Stomach (tissue), 8 donors: ENCODE measurements at regions not wholly inside any gene's neighbourhood (a gene's known extent, or its start where the extent isn't known, plus 50 kb on each side); places are given as distances from the start of the nearest gene placed in this dataset.

ENCODE experiments used
- DNase-seq, 2 donors: peaks; one replicate each; pipeline versions ENCODE4 v3.0.0 to v3.0.0-alpha.2; 2013 to 2019
- H3K27ac ChIP-seq, 5 donors: fragments of 200-600 bp in 4 of 5; sonication (generic) in 4 of 5; one replicate each; pipeline ENCODE4 v1.5.1; 2013 to 2019; ENCODE audit warnings: mild to moderate bottlenecking in 1 of 5, moderate library complexity in 1 of 5
- H3K27me3 ChIP-seq, 3 donors: fragments of 200-600 bp; sonication (generic); one replicate each; pipeline ENCODE4 v1.5.1; 2017 to 2019; ENCODE audit warnings: mixed run types in 1 of 3
- H3K36me3 ChIP-seq, 4 donors: fragments of 200-600 bp; sonication (generic); 1 replicate in 3 of 4; 2 replicates in 1 of 4; pipeline ENCODE4 v1.5.1; 2016 to 2019
- H3K4me1 ChIP-seq, 4 donors: fragments of 200-600 bp; sonication (generic); one replicate each; pipeline ENCODE4 v1.5.1; 2016 to 2019
- H3K4me3 ChIP-seq, 4 donors: fragments of 200-600 bp; sonication (generic) in 3 of 4; one replicate each; pipeline ENCODE4 v1.5.1; 2016 to 2019; ENCODE audit warnings: mild to moderate bottlenecking in 1 of 4
- H3K9me3 ChIP-seq, 4 donors: fragments of 200-600 bp; sonication (generic); one replicate each; pipeline ENCODE4 v1.5.1; 2016 to 2019
- CTCF ChIP-seq, 7 experiments: fragments of 450-650 bp in 4 of 7; fragments of 200-600 bp in 3 of 7; sonication (generic) in 3 of 7; IDR thresholded peaks; one replicate each; pipeline ENCODE4 v1.5.1; 2016 to 2019; ENCODE audit warnings: antibody characterized with exemption in 7 of 7, control low read depth in 2 of 7, mild to moderate bottlenecking in 1 of 7
- EP300 ChIP-seq: sonication (generic); formaldehyde crosslinking; IDR thresholded peaks from one replicate; pipeline ENCODE4 v1.6.1; 2017; ENCODE audit warnings: antibody characterized with exemption
- POLR2A ChIP-seq, 4 donors: fragments of 450-650 bp; IDR thresholded peaks; one replicate each; pipeline ENCODE4 v1.6.1; 2016; ENCODE audit warnings: antibody characterized with exemption in 4 of 4, control low read depth in 2 of 4, mild to moderate bottlenecking in 1 of 4, moderate library complexity in 1 of 4
- POLR2AphosphoS5 ChIP-seq, 3 donors: sonication (generic); formaldehyde crosslinking; IDR thresholded peaks; one replicate each; pipeline ENCODE4 v1.6.1; 2016; ENCODE audit warnings: antibody characterized with exemption in 3 of 3
- WGBS, 5 donors: extraction: QIAGEN DNeasy Blood & Tissue Kit in 3 of 5; methylation state at CpG; one replicate each; pipeline versions ENCODE4 v1.1.5 to v1.1.7; 2013 to 2018; 5-methylcytosine and 5-hydroxymethylcytosine counted together
- intact Hi-C: fragments of 100-400 bp; cut with DNase I; formaldehyde crosslinking; loops from one replicate; pipeline ENCODE4 v1.15.1; 2023; ENCODE audit warnings: low total_unique reads
- donor health status: healthy with polysubstance abuse.
- donor health status: Bipolar disorder and iron deficiency.
- donor health status: healthy.

- H3K4me3 ChIP-seq: no peak overlapping the region
- intact Hi-C loops: no loop called here
- no peaks in the 10 kb centered on the region for H3K36me3 ChIP-seq
- no peak for TF ChIP-seq CTCF (IDR thresholded peaks at IDR 0.05)
- no peak for TF ChIP-seq POLR2AphosphoS5 (IDR thresholded peaks at IDR 0.05)
- no peak for TF ChIP-seq EP300
- TF ChIP-seq POLR2A (IDR thresholded peaks at IDR 0.05): no peak
- H3K4me1 ChIP-seq: peaks cover 0 to 17% (median 2%) of the 10 kb centered on the region in 4 donors
- no peaks in the 10 kb centered on the region for H3K27me3 ChIP-seq
- no peak for DNase-seq
- peaks cover 0 to 20% (median 8%) of the 10 kb centered on the region in 4 donors for H3K9me3 ChIP-seq
- no peak overlapping the region for H3K27ac ChIP-seq
These were observed 51.4 kb upstream of the MAP9 start for GRCh38 chr4:155428128-155428527.

GRCh38 chr4:155426953-155427352 lies 50.2 kb upstream of the MAP9 start:
- H3K4me3 ChIP-seq: no peak overlapping the region
- intact Hi-C loops: no loop called here
- 30 to 44% (median 33%) methylated on average over 9 of the region's 9 CpGs for WGBS, 5 donors

More at GRCh38 chr4:155426953-155427352, 50.2 kb upstream of the MAP9 start:
- H3K27me3 ChIP-seq: no peaks in the 10 kb centered on the region
- peaks cover 0 to 17% (median 2%) of the 10 kb centered on the region in 4 donors for H3K4me1 ChIP-seq
- TF ChIP-seq POLR2A (IDR thresholded peaks at IDR 0.05) (no peak), CTCF (IDR thresholded peaks at IDR 0.05) (no peak), EP300 (no peak), POLR2AphosphoS5 (IDR thresholded peaks at IDR 0.05) (no peak)
- H3K36me3 ChIP-seq: no peaks in the 10 kb centered on the region
- no peak overlapping the region for H3K27ac ChIP-seq
- peaks cover 0 to 20% (median 8%) of the 10 kb centered on the region in 4 donors for H3K9me3 ChIP-seq
- DNase-seq: no peak
